SW 1271 (cell line): ENCODE measurements at regions not wholly inside any gene's neighbourhood (a gene's known extent, or its start where the extent isn't known, plus 50 kb on each side); places are given as distances from the start of the nearest gene placed in this dataset.

Experiments
- DNase-seq, 2 experiments: peaks; one replicate each; lab custom pipeline; 2025; lab: John Stamatoyannopoulos, UW

DNA sequence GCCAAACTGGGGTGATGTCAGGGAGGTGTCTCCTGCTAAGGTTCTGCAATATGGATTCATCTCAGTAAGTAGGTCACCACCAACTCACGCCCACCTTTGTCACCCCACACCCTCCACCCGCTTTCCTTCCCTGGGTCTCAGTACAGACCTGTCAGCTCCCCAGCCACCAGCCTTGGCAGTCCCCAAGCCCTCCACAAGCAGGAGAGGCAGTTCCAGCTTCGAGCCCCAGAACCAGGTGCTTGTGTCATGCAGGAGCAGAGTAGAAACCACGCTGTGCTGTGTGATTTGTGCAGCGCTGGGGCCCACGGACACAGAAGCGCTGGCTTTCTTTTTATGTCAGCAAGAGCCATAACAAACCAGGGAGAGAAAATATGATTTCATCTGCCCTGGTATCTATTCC is 89.0 kb upstream of the CDH4 start:
- no peak for DNase-seq

DNA sequence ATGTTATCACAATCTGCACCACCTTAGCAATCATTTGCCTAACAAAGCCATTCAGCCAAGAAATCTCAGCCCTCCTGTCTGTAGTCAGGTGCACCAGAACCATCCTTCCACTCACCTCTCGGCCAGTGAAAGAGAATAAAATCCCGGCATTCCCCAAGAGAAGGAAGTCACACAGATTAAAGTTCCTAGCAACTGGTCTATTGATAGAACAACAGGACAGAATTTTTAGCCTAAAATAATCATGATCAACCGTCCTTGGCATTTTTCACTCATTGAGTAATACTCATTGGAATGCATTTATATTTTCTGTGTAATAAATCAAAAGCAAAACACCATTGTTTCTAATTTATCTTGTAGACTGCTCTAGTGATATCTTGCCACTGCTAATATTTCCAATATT is 85.7 kb upstream of the CDH4 start:
- DNase-seq, result peak; percentile 14 to 44

GRCh38 chr20:61168605-61169004 is 83.5 kb upstream of the CDH4 start:
- DNase-seq, result no peak

- no peak for DNase-seq
These were observed 82.2 kb upstream of the CDH4 start for GRCh38 chr20:61169874-61170273.

DNA sequence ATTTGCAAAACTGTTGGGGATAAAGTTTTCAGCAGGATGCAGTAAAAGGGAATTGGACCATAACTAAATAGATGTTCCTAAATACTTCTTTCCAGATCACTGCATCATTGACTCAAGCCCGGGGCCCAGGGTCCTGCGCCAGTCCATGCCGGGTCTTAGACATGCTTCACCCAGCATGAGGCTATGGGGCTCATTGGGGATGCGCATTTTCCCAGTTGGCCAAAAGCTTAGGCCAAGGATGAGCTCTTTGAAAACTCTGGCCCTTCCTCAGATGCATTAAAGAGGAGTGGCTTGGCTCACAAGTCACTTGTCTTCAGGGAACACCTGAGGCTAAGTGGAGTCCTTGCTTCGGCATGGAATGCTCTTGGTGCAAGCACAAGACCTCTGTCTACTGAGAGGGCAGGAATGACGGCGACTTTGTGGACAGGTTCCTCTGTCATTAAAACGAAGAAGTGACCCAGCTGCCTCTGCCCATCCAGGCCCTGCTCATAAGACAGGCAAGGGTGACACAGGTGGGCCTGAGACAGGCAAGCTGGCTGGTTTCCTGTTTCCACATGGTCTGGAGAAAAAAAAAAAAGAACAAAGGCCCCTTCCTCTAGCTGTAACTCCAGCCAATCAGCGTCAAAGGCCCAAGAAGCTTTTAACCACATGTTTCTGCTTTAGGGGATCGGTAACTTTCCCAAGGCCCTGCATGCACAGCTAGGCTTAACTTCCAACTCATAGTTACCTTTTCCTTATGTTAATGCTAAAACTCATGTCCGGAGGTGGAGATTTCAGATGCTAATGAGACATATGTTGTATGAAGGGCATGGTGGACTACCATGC is 81.4 kb upstream of the CDH4 start:
- no peak for DNase-seq

DNA sequence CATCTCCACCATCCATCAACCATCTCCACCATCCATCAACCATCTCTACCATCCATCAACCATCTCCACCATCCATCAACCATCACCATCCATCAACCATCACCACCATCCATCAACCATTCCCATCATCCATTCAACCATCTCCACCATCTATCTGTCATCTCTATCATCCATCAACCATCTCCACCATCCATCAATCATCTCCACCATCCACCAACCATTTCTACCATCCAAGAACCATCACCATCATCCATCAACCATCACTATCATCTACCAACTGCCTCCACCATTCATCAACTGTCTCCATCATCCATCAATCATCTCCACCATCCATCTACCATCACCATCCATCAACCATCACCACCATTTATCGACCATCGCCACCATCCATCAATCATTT is 78.8 kb upstream of the CDH4 start:
- DNase-seq, result no peak

GRCh38 chr20:61173961-61174725 is 77.9 kb upstream of the CDH4 start:
- no peak for DNase-seq

GRCh38 chr20:61176874-61177273 is 75.2 kb upstream of the CDH4 start:
- no peak for DNase-seq

DNA sequence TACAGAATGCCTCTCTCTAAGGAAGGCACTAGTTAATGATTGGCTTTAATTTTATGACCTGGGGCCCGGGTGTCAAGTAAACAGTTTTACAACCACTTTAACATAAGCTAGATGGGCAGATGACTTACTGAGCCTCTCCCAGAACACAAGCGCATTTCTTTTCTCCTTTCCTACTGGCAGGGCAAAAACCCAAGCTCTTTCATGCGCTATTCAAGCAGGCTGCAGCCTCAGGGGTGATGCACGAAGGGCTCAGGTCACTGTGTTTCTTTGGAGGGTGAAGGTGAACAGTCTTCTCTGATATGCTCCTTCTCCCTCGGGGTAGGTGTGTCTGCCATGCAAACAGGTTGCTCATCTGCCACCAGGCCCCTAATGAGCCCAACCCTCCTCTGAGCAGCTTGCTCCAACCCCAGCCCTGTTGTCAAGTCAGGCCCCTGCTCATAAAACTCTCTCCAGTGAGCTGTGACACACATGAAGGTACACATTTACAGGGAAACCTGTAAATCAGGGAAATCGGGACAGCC is 73.5 kb upstream of the CDH4 start:
- no peak for DNase-seq

- no peak for DNase-seq
These were observed 67.9 kb upstream of the CDH4 start for GRCh38 chr20:61184194-61184593.

GRCh38 chr20:61185181-61185580 is 66.9 kb upstream of the CDH4 start:
- DNase-seq, result no peak

GRCh38 chr20:61185841-61186601 is 66.0 kb upstream of the CDH4 start:
- peak; percentile 94 to 97 for DNase-seq

DNA sequence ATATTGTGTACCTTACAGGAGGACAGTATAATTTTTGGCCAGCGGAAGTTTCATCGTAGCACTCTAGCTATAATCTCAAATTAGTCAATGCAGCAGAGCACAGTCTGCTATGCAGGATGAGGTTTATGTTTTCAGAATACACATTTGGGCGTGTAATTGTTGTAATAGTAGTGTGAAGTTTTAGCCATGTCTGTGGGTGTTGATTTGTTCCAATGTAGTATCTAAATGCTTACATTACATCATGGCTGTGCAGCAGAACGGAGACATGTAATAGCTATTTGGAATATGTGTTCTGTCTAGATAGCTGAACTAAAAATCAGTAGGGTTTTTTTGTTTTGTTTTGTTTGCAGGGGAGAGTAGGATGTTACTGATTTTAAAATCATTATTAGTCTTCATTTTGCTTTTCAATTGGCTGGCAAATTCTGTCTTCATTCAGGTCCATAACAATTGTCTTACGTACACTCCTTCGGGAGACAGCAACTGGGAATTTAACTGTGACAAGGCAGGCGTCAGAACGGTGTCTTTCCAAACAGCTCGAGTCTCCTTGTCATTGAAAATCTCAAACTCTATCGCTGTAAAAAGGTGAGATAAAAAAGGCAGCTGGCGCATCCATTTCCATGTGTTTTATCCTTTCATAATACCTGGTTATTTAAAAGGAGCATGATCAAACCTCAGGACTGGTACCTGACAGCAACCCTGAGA is 65.1 kb upstream of the CDH4 start:
- peak in 1 of 2 experiments; percentile 51 for DNase-seq

- DNase-seq, result no peak
These were observed 62.5 kb upstream of the CDH4 start for GRCh38 chr20:61189534-61189933.

DNA sequence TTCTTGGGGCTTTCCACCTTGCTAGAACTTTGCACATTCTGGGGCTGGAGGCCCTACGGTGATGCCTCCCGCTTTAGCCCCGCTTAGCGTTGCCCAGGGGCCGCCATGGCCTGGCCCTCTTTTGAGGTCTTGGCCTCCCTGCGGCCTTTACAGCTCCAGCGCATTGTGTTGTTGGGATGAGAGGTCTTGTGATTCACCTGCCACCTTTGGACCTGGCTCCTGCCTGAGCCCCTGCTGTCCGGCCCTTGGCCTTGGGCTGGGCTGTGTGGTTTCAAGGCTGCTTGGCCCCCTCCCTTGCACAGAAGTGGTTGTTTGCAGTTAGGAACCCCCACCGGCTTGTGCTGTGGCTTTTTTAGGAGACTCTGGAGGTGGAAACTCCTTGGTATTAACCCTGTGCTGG is 61.0 kb upstream of the CDH4 start:
- no peak for DNase-seq

DNA sequence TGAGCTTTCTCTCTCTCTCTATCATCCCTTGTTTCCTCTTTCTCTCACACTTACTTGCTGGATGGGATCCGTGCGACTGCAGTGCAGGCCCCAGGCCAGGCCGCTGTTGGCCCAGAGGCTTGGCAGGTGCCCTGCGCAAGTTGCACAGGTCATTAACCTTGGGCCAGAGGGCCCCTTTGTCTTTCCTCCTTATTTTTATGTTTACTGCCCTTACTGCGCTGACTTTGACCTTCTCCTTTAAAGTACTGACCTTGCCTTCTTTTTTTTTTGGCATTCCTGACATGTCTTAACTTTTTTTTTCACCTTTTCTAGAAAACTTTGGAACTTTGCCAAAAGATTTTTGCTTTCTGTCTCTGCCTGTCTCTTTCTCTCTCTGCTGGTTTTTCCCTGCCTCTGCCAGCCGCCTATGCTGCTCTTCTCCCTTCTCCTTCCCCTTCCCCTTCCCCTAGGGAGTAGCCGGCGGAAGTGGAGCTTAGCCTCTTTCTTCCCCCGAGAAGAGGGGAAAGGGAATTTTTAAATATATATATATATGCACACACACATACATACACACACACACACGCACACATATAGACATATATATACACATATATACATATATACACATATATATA is 59.6 kb upstream of the CDH4 start:
- DNase-seq, result no peak

- DNase-seq, result no peak
These were observed 58.9 kb upstream of the CDH4 start for GRCh38 chr20:61193164-61193563.
